ENCODE measurements at regions not wholly inside any gene's neighbourhood (a gene's known extent, or its start where the extent isn't known, plus 50 kb on each side); places are given as distances from the start of the nearest gene placed in this dataset.

- ChIA-PET POLR2A (no interaction called here), CTCF (no interaction called here)
- H3K4me1 Mint-ChIP-seq, result no peaks in the 10 kb centered on the region
- H3K4me3 Mint-ChIP-seq, result no peak overlapping the region
- TF ChIP-seq CTCF (IDR thresholded peaks at IDR 0.05), result no peak
- H3K27me3 Mint-ChIP-seq, result no peaks in the 10 kb centered on the region
- no peaks in the 10 kb centered on the region for H3K36me3 Mint-ChIP-seq (ENCODE audit: low read depth)
- no peak for DNase-seq
- peaks cover 3% of the 10 kb centered on the region for H3K9me3 Mint-ChIP-seq
- intact Hi-C loops (cut with micrococcal nuclease), result no loop called here
- no peak for ATAC-seq (ENCODE audit: low read depth)
- H3K27ac Mint-ChIP-seq, result no peak overlapping the region
Observed at GRCh38 chr14:87524011-87524410, 469.0 kb downstream of the GALC start.

DNA sequence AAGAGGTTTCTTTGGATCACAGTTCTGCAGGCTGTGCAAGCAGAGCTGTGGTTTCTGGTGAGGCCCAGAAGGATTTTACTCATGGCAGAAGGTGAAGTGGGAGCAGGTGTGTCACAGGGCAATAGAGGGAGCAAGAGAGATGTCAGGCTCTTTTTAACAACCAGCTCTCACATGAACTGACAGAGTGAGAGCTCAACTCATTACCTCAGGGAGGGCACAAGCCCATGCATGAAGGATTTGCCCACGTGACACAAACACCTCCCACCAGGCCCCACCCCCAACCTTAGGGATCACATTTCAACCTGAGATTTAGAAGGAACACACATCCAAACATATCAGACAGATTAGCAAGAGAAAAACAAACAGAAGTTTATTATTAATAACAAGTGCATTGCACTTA lies 470.4 kb downstream of the GALC start:
- H3K27ac Mint-ChIP-seq, result no peak overlapping the region
- ChIA-PET POLR2A (no interaction called here), CTCF (no interaction called here)
- intact Hi-C loops (cut with micrococcal nuclease), result no loop called here
- no peaks in the 10 kb centered on the region for H3K27me3 Mint-ChIP-seq
- peaks cover 3% of the 10 kb centered on the region for H3K9me3 Mint-ChIP-seq
- ATAC-seq (ENCODE audit: low read depth), result no peak
- no peaks in the 10 kb centered on the region for H3K36me3 Mint-ChIP-seq (ENCODE audit: low read depth)
- DNase-seq, result no peak
- H3K4me1 Mint-ChIP-seq, result no peaks in the 10 kb centered on the region
- no peak for TF ChIP-seq CTCF (IDR thresholded peaks at IDR 0.05)
- no peak overlapping the region for H3K4me3 Mint-ChIP-seq

DNA sequence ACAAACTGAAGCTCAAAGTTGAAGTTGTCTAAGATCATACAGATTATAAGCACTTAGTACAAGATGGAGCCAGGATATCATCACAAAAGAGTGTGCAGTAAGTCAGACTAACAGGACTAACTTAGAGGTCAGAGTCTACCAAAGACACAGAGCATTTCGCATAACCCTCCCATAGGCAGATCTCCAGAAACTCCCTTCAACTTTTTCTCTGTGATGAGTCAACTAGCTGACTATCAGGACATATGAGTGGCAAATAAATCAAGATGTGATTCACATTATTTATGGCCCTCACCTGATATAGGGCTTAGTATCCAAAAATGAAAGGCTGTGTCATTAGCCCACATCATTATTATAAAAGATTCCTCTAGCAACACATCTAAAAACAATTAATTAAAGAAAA lies 484.6 kb downstream of the GALC start:
- no peak for TF ChIP-seq CTCF (IDR thresholded peaks at IDR 0.05)
- intact Hi-C loops (cut with micrococcal nuclease), result no loop called here
- no peaks in the 10 kb centered on the region for H3K27me3 Mint-ChIP-seq
- H3K27ac Mint-ChIP-seq, result no peak overlapping the region
- ChIA-PET CTCF (no interaction called here), POLR2A (no interaction called here)
- no peak for ATAC-seq (ENCODE audit: low read depth)
- DNase-seq, result no peak
- no peak overlapping the region for H3K4me3 Mint-ChIP-seq
- peaks cover 1% of the 10 kb centered on the region for H3K9me3 Mint-ChIP-seq
- H3K4me1 Mint-ChIP-seq, result no peaks in the 10 kb centered on the region
- no peaks in the 10 kb centered on the region for H3K36me3 Mint-ChIP-seq (ENCODE audit: low read depth)

DNA sequence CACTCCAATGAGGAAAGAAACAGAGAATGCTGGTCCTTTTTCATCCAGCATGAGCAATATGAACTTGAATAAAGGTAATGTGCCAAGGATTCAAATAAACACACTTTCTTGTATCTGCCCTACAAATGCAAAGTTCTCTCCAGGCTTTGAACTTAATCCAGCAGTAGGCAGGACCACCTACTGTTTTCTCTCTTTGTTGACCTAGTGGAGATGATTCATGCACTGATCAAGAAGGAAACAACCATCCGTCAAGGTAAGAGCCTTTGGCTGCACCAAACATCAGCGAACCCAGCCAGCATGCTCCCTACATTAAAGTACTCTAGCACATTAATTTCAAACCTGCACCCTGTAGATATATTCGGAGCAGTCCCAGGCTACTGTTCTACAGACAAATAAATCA lies 489.3 kb downstream of the GALC start:
- H3K27me3 Mint-ChIP-seq, result no peaks in the 10 kb centered on the region
- H3K27ac Mint-ChIP-seq, result no peak overlapping the region
- ATAC-seq (ENCODE audit: low read depth), result no peak
- no peak for DNase-seq
- no peak for TF ChIP-seq CTCF (IDR thresholded peaks at IDR 0.05)
- intact Hi-C loops (cut with micrococcal nuclease), result no loop called here
- no peaks in the 10 kb centered on the region for H3K36me3 Mint-ChIP-seq (ENCODE audit: low read depth)
- POLR2A ChIA-PET, result no interaction called here
- CTCF ChIA-PET, result no interaction called here
- no peaks in the 10 kb centered on the region for H3K4me1 Mint-ChIP-seq
- peaks cover 3% of the 10 kb centered on the region for H3K9me3 Mint-ChIP-seq
- H3K4me3 Mint-ChIP-seq, result no peak overlapping the region

- H3K4me3 Mint-ChIP-seq, result no peak overlapping the region
- TF ChIP-seq CTCF (IDR thresholded peaks at IDR 0.05), result no peak
- intact Hi-C loops (cut with micrococcal nuclease), result no loop called here
- POLR2A ChIA-PET, result no interaction called here
- ATAC-seq (ENCODE audit: low read depth) (no peak), DNase-seq (no peak)
- H3K9me3 Mint-ChIP-seq, result peaks cover 7% of the 10 kb centered on the region
- no peaks in the 10 kb centered on the region for H3K4me1 Mint-ChIP-seq
- no peaks in the 10 kb centered on the region for H3K27me3 Mint-ChIP-seq
- H3K27ac Mint-ChIP-seq, result no peak overlapping the region
- H3K36me3 Mint-ChIP-seq (ENCODE audit: low read depth), result no peaks in the 10 kb centered on the region
- CTCF ChIA-PET, result no interaction called here
Observed at GRCh38 chr14:87497301-87497700, 495.7 kb downstream of the GALC start.
